ENCODE measurements at regions not wholly inside any gene's neighbourhood (a gene's known extent, or its start where the extent isn't known, plus 50 kb on each side); places are given as distances from the start of the nearest gene placed in this dataset.

DNA sequence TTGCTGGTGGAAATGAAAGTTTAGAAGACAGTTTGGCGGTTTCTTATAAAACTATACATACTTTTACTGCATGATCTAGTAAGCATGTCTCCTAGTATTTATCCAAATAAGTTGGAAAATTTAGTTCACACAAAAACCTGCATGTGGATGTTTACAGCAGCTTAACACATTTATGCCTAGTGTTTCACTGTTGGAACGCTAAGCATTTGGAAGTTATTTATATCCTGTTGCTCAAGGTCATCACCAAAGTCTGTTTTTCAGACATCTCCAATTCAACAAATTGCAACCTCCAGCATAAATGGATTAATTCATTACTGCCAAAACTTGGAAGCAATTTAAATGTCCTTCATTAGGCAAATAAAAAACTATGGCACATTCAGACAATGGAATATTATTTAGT, 461.8 kb downstream of the SUCLA2 start:
- DNase-seq (ENCODE audit: low read depth in 3 of 3, low spot score in 2 of 3) = no peak

DNA sequence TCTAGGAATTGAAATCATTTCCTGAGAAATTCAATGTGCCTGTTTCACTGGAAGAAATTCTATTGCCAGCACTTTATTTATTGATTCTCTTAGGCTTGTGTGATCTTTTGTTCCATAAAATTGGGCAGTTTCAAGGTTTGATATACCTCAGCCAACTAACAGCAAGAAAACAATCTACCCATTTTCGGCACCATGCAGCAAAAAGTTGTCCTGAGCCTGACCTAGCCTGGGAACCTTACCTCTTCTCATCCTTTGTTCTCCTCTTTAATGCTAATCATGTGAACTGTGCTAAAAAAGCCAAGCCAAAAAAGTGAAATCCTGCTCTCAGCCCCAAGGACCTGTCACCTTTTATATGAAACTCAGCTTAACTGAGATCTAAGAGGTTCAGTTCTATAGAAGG, 477.3 kb downstream of the SUCLA2 start:
- no peak for DNase-seq (ENCODE audit: low read depth in 3 of 3, low spot score in 2 of 3)

DNA sequence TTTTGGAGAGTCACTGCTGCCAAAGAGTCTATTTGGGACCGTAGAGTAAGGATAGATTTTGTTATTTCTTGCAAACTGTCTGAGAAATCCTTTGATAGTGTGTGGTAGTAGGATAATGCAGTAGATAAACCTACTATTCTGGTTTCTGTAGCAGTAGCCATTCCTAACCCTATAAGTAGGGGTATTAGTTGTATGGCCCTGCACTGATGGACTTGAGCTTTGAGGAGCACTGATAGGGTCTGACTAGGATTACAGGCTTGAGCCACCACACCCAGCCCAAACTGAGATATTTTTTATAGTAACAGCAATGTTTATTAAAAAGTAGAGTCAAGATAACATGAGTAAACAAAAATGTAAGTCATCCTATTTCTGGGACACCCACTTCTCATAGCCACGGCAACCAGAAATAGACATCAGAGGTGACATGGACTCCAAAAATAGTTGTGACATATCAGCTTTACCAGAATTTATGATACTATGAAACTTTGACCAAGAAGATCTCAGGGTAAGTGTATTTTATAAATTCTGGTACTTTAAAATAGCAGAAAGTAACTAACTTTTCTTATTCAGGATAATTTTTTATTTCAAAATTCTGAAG, 479.1 kb downstream of the SUCLA2 start:
- DNase-seq (ENCODE audit: low read depth in 3 of 3, low spot score in 2 of 3) = no peak

DNA sequence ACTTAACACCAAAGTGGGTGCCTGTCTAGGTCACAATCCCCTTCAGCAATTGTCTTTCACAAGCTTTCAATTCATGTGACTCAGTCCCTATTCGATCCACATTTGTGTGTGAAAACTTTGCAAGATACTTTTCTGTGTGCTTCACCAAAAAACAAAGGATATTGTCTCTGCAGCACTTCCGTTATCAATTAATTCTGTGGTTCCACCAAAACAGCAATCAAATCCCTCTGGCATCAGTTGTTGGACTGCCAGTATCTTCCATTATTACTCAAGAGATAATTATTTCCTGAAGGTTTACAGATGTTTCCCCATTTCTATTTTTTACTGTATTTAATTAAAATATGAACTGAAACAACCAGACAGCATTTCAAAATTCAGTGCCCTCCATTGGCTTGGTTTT, 481.4 kb downstream of the SUCLA2 start:
- DNase-seq (ENCODE audit: low read depth in 3 of 3, low spot score in 2 of 3) = no peak

DNA sequence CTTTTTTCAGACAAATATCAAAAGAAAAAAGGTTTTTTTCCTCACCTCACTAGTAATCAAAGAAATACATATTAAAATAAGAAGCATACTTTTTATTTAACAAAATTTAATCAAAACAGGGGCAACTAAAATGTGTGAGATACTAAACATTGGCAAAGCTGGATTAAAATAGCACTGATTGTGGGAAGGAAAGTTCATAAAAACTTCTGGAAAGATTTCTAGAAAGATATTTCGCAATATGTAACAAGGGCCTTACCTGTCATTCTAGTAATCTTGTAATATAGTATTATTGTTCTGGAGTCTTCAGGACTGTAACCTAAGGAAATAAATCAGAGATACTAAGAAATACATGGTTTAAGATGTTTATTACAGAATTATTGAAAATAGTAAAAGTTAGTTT, 482.5 kb downstream of the SUCLA2 start:
- DNase-seq (ENCODE audit: low read depth in 3 of 3, low spot score in 2 of 3) = no peak

DNA sequence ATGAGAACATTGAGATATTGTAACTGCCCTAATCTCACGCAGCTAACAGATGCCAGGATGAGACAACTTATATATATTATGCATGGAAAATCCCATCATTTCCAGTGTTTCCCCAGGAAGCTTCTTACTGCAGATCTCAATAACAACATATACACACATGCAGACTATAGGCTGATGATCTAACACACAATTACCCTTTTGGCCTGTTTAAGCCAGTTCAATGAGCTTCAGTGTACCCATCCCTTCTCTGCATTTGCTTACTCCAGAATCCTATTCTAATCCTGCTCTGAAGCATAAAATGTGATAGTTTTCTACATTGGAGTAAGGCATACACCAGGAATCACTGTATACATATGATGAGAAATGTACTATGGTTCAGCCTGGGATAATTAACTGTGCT, 489.4 kb downstream of the SUCLA2 start:
- DNase-seq (ENCODE audit: low read depth in 3 of 3, low spot score in 2 of 3) = no peak

DNA sequence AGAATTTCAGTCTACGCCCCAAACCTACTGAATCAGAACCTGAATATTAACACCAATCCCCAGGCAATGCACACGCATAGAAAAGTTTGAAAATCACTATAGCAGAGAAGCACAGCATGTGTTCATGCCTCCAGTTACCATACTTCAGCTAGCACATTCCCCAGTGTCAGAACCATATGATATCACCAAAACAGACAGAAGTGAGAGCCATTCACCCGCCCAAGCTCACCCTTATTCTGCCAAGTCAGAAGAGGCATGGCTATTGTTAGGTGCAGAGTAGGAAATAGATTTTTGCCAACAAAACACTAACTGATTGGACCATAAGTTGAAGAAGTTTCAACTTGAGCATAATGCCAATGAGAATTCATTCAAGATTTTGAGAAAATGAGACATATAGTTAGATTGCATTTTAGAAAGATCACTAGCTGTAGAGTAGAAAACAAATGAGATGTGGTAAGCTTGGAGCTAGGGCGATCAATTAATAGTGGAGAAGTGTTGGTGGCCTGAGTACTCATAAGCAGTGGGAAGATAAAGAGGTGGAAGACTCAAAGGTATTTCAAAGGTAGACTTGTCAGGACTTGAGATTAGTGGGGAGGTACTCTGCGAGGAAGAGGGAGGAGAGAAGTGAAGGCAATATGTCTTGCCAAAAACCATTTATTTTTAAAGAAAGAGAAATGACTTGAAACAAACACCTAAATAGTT, 492.4 kb downstream of the SUCLA2 start:
- DNase-seq (ENCODE audit: low read depth in 3 of 3, low spot score in 2 of 3) = no peak

DNA sequence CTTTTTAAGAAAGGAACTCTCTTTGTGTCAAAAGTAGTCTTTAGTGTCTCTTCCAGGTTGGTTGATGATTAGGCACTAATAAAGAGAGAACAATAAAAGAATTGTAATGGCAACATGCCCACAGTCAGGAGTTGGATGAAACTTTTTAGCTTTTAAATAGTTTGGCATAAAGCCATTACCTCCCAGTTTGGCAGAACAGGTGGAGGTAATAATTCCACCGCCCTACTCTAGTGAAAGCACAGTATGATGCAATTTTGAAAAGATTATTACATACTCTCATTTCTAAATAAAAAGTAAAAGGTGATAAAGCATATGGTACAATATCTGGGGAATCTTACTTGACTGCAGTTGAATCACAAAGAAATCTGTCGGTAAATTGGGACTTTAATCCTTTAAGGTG, 497.6 kb downstream of the SUCLA2 start:
- DNase-seq (ENCODE audit: low read depth in 3 of 3, low spot score in 2 of 3) = no peak

DNA sequence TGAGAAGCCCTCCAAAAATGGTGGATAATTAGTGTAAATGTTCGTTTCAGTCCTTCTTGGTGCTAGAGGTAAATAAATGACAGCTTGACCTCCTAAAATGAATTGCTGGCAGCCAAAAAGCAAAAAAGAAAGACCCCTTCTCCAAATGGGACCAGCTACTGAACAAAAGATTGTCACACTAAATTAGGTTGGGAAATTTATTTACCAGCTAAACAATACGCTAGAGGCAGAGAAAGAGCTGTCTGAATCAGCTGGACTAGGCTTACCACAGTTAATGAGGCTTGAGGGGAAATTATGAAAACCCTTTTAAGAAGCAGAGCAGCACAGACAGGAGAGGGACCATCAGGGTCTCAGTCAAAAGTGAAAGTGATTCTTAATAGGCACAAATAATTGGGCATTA, 498.9 kb downstream of the SUCLA2 start:
- DNase-seq (ENCODE audit: low read depth in 3 of 3, low spot score in 2 of 3) = no peak

DNA sequence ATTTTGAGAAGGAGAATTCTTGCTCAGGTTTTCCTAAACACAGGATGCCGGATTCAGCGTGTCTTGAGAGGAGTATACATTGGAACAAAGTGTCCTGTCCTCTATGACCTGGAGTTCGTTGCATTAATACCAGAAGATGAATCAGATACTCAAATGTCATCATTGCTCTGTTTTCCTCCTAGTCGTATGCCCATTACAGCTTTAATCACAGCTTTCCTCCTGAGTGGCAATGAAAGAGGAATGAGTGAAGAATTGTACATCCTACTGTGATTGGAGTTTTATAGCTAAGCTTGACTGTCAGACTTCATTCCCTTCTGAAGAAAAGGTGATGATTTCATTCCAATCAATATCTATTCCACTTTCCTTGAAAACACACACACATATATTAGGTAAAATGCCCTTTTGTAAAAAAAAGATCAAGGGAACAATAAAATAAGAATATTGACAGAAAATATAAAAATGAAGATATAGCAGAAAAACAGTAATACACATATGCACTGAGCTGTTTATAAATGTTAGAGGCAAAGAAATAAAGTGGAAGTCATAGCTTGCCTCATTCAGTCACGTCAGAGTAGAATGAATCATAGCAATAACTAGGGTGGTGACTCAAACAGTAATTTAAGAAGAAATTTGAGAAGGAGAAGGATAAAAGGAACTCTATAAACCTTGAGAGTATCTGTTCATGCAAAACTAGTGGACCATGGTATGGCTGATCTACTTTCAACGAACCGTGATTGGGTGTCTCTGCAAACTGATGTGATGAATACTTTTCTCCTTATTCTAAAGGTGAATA, 501.5 kb downstream of the SUCLA2 start:
- no peak for DNase-seq (ENCODE audit: low read depth in 3 of 3, low spot score in 2 of 3)

DNA sequence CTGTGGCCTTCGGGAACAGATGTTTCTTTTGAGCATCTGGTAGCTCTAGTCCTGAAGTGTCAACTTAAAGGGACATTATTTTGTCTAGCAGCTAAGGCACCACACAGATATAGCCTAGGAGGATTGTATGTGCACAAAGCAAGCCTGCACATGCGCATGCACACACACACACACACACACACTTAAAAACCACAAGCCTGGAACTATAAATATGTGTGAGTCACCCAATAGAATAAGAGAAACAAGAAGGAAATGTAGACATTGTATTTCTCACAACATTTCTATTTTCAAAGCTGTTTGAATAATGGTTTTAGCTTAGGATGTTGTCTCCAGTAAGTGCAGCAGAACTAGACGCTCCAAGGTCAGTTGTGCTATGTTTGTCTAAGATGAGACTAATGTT, 516.5 kb downstream of the SUCLA2 start:
- no peak for DNase-seq (ENCODE audit: low read depth in 3 of 3, low spot score in 2 of 3)

DNA sequence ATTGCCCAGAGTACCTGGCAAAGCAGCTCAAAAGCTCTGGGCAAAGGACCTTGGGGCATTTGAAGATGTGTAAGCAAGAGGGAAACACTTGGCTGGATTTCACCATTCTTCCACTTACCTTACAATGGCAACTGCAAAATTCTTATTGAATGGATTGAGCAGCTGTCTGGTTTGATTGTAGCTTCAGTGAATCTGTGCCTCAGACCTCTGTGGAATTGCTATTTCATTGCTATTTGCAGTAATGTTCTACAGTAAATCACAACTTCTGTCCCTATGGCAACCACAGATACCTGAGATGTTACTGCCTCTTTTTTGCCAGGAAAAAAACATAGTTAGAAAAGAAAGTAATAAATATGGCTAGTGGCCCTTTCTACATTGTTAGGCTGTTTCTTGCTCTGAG, 519.5 kb downstream of the SUCLA2 start:
- no peak for DNase-seq (ENCODE audit: low read depth in 3 of 3, low spot score in 2 of 3)

DNA sequence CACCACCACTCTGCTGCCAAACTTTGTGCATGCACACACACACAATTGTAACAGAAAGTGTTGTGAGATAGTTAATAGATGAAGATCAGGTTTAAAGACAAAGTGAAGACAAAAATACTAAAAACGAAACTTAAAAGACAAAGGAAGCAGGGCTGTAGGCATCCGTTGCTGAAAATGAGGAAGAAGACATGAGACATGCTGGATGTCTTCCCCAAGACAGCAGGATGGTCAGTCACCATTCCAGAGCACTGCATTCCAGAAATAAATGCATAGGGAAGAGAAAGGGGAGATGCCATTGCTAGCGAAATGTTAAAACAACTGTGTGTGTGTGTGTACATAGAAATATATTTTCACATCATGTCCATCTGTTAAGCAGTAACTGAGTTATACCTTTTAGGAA, 520.1 kb downstream of the SUCLA2 start:
- no peak for DNase-seq (ENCODE audit: low read depth in 3 of 3, low spot score in 2 of 3)

DNA sequence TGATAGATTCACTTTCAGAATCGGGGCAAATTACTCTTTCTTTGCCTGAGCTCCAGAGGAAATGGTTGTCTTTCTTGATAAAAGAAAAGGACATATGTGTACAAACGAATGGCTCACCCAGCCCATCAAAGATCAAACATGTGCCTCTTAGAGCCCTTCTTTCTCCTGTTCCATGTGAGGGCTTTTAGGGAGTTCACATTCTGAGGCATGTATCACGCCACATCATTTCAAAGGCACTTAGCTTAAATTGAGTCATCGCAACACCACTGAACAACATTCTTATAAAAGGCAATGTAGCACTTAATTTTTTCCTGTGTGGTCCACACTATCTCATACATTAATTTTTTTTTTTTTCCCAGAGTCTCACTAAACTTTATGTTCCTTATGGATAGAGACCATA, 521.0 kb downstream of the SUCLA2 start:
- DNase-seq (ENCODE audit: low read depth in 3 of 3, low spot score in 2 of 3) = no peak

DNA sequence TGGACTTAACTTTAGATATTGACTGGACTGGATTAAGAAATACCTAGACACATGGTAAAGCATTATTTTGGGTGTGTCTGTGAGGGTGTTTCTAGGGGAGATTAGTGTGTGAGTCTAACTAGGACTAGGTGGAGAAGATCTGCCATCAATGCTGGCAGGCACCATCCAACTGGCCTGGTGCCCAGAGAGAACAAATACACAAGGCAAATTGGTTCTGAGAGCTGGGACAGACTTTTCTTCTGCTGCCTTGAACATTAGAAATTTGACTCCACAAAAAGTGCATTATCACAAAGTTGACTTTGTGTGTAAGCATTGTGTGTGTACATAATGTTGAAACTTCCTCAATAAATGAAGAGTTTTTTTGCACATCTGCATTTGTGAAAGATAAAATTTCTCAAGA, 522.1 kb downstream of the SUCLA2 start:
- DNase-seq (ENCODE audit: low read depth in 3 of 3, low spot score in 2 of 3) = no peak

DNA sequence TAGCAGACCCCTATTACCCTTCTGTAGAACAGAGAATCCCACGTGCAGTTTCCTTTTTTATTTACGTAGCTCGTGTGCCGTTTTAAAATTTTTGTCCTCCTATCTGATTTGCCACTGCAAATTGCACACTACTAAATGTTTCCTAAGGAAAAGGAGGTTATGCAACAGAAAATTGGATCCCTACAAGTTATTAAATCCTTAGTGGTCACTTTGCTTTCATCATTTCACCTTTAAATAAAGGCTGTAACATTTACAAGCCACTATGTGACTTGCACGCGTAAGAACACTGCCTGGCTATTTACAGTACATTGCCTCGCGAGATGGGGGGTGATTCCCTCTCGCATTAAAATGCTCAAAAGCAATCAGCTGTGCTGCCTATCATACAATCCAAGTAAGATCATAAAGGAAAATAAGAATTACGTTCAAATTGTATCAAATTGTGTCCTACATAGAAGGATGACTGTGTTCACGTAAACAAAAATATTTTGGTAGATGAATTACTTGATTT, 525.6 kb downstream of the SUCLA2 start:
- no peak for DNase-seq (ENCODE audit: low read depth in 3 of 3, low spot score in 2 of 3)

DNA sequence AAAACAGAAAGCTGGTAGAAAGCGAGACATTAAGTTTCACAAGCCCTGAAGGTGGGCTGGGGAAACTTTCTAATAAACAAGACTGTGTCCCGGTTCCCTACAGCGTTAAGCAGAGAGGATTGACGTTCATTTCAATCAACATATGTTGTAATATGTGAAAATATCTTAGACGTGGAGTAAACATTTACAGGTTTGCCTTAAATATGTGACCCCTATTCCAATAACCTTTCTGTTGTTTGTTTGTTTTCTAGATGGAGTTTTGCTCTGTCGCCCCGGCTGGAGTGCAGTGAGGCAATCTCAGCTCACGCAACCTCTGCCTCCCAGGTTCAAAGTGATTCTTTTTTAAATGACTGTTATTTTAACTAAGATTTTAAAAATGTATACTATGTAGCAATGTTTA, 526.2 kb downstream of the SUCLA2 start:
- no peak for DNase-seq (ENCODE audit: low read depth in 3 of 3, low spot score in 2 of 3)

DNA sequence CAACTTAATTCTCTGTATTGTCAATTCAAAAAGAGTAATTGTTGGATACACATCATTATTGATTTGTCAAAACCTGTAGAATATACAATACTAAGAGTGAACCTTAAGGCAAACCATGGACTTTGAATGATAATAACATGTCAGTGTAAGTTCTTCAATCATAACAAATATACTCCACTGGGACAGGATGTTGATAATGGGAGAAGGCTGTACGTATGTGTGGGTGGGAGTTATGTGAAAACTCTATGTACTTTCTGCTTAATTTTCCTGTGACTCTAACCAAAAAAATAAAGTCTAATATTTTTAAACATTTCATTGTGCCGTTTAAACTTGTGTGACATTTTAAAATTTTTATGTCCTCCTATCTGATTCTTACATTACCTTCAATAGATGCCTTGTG, 526.7 kb downstream of the SUCLA2 start:
- DNase-seq (ENCODE audit: low read depth in 3 of 3, low spot score in 2 of 3) = no peak

DNA sequence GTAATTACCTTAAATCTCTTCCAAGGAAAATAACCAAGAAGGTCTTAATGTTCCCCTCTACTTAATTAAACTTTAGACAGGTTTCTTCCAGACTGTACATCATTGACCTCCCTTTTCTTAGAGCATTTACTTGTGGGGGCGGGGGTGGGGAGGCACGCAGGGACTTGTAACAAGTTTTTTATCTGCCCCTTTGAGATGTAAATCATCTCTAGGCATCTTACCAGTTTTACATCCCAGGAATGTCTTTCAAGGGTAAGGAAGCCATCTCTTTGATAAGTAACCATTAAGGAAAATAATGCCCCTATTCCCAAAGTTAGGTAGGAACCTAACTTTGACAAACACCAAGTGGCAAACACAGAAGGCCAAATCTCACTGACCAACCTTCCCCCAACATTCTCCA, 528.6 kb downstream of the SUCLA2 start:
- DNase-seq (ENCODE audit: low read depth in 3 of 3, low spot score in 2 of 3) = no peak

DNA sequence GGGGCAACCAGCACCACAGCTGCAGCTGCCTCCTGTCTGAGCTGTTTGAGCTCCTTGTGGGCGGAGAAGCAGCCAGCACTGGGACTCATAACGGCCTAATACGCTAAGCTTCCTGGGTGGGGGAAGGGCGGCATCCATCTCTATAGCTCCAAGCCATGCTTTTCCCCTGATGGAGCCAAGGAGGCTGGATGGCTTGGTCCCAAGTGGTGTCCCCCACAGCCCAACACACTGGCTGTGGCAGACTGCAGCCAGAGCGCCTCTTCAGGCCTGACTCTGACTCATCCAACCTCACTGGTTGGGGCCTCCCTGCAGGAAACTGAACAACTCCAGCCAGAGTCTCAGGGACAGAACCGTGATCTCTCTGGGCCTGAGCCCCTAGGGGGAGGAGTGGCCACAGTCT, 537.3 kb downstream of the SUCLA2 start:
- no peak for DNase-seq (ENCODE audit: low read depth in 3 of 3, low spot score in 2 of 3)

DNA sequence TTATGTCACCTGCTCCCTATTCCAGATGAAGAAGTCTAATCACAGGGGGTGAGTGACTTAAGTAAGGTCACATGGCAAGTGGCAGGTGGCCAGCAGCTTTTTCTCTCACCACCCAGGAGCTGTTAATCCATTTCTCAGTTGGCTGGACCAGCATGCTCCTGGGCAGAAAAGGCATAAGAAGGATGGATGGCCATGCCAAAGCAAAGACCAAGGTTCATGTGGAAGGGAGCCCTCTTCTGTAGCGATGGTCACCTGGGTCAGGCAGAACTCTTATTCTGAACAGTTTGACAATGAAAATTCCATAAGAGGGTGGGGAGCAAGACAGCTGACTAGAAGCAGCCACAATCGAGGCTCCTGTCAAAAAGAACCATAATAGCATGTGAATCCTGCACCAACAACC, 538.1 kb downstream of the SUCLA2 start:
- DNase-seq (ENCODE audit: low read depth in 3 of 3, low spot score in 2 of 3) = no peak

DNA sequence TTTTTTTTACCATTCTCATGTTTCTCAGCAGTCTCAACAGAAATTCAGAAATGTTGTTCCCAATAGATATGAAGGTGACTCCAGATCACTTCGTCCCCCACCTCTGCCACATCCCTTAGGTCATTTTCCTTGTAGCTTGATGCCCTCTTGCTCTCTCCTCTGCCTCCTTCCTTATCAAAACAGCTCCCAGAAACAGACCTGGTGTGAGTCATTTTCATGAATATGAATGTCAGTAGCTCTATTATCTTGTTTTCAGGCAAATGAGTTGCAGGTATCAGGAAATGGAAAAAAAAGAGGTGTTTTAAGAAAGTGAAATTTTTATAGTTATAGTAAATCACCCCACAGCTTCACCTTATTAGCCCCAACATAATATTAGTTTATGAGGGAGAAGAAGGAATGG, 539.3 kb downstream of the SUCLA2 start:
- no peak for DNase-seq (ENCODE audit: low read depth in 3 of 3, low spot score in 2 of 3)
